ENCODE measurements at regions not wholly inside any gene's neighbourhood (a gene's known extent, or its start where the extent isn't known, plus 50 kb on each side); places are given as distances from the start of the nearest gene placed in this dataset.

DNA sequence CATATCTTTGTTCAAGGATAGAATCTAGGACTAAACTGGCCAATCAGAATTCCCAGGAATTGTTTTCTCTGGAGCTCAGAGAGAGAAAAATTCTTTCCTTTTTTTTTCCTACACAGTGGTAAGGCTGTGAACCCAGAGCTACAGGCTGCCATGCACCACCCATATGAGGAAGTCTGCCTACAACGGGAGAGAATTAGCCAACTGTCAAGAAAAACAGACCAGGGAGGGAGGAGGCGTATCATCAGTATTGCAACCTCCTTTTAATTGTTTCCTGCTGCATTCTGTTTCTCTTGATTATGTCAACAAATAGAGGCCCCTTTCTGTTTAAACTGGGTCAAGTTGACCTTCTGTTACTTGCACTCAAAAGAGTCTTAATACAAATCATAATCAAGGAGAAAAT lies 176.5 kb upstream of the UBASH3B start:
- DNase-seq = no peak

DNA sequence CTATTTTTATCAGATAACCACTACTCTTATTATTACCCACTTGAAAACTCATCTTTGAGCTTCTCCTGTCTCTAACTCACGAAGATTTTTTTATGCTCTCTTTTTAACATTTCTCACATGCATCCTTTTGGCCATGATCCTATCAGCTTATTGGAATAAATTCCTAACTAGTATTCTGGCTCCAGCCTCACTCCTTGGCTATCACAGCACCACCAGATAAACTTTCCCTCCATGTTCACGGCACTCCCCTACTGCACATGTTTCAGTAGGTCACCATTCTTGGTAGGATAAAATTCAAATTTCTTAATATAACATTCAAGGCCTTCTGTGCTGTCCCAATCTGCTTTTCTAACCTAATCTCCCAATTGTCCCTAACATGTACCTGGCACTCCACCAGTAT lies 186.6 kb upstream of the UBASH3B start:
- no peak for DNase-seq
- in situ Hi-C loops (cut with MboI; ENCODE audit: low pct_unique_long_range_greater_than_20kb, low sequenced_read_pairs) = no loop called here

More for the DNA sequence above, 176.5 kb upstream of the UBASH3B start:
- in situ Hi-C loops (cut with MboI; ENCODE audit: low pct_unique_long_range_greater_than_20kb, low sequenced_read_pairs) = no loop called here

DNA sequence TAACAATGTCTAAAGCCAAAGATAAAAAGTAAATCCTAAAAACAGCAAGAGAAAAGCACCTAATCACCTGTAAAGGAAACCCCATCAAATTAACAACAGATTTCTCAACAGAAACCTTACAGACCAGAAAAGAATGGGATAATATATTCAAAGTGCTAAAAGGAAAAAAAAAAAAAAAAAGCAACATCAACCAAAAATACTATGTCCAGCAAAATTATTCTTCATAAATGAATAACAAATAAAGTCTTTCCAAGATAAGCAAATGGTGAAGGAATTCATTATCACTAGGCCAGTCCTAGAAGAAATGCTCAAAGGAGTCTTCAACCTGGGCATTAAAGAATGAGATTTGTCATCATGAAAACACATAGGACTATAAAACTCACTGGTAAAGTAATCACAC lies 192.0 kb upstream of the UBASH3B start:
- DNase-seq = no peak
- in situ Hi-C loops (cut with MboI; ENCODE audit: low pct_unique_long_range_greater_than_20kb, low sequenced_read_pairs) = no loop called here

DNA sequence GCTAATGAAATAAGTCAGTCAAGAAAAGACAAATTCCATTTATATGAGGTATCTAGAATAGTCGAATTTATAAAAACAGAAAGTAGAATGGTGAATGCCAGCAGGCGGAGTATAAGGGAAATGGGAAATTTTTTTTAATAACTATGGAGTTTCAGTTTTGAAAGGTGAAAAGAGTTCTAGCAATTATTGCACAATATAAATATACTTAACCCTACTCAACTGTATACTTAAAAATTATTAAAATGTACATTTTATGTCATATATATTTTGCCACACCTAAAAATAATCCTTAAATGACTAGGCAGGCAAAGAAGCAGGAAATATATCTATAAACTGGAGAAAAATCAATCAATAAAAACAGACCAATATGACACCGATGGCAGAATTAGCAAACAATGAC lies 196.5 kb upstream of the UBASH3B start:
- in situ Hi-C loops (cut with MboI; ENCODE audit: low pct_unique_long_range_greater_than_20kb, low sequenced_read_pairs) = no loop called here

DNA sequence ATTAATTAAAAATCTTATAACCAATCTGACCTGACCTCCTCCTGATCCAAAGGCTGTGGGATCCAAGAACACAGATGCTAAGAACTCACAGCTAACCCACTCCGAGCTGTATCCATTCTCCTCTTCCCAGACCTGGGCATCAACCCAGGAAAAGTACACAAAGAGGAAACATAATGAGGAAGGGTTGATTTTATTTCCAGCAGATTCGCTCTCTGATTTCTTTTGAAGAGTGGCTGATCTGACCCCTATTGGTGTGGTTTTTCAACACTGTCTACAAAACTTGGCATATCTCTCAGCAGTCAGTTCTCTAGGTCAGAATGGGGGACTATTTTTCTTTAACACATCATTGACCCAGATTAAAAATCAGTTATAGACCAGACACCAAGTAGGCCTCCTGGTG lies 201.9 kb upstream of the UBASH3B start:
- in situ Hi-C loops (cut with MboI; ENCODE audit: low pct_unique_long_range_greater_than_20kb, low sequenced_read_pairs) = no loop called here
- no peak for DNase-seq

More for the DNA sequence above, 196.5 kb upstream of the UBASH3B start:
- no peak for DNase-seq

DNA sequence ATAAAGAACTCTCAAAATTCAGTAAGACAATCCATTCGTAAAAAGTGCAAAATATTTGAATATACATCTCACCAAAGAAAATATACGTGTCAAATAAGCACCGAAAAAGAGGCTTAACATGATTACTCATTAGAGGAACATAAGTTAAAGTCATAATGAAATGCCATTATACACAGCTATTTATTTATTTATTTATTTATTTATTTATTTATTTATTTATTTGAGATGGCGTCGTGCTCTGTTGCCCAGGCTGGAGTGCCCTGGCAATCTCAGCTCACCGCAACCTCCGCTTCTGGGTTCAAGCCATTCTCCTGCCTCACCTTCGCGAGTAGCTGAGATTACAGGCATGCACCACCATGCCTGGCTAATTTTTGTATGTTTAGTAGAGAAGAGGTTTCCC lies 203.6 kb upstream of the UBASH3B start:
- in situ Hi-C loops (cut with MboI; ENCODE audit: low pct_unique_long_range_greater_than_20kb, low sequenced_read_pairs) = no loop called here
- DNase-seq = no peak

DNA sequence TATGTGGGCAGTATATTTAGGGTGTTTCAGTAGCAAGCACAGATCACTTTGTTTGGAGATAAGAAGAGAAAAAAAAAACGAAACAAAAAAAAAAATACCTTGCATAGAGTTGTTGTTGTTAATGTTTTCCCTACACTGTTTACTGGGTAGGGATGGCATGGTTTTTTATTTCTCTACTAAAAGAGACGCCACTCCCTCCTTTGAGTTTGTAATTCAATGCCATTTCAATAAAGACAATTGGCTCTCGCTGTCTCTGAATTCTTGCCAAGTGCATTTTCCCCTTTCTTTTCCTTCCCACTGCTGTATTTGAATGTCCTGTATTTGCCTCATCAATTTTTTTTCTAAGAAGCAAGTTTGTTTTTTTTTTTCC lies 213.9 kb upstream of the UBASH3B start:
- no peak for DNase-seq
- in situ Hi-C loops (cut with MboI; ENCODE audit: low pct_unique_long_range_greater_than_20kb, low sequenced_read_pairs) = no loop called here

DNA sequence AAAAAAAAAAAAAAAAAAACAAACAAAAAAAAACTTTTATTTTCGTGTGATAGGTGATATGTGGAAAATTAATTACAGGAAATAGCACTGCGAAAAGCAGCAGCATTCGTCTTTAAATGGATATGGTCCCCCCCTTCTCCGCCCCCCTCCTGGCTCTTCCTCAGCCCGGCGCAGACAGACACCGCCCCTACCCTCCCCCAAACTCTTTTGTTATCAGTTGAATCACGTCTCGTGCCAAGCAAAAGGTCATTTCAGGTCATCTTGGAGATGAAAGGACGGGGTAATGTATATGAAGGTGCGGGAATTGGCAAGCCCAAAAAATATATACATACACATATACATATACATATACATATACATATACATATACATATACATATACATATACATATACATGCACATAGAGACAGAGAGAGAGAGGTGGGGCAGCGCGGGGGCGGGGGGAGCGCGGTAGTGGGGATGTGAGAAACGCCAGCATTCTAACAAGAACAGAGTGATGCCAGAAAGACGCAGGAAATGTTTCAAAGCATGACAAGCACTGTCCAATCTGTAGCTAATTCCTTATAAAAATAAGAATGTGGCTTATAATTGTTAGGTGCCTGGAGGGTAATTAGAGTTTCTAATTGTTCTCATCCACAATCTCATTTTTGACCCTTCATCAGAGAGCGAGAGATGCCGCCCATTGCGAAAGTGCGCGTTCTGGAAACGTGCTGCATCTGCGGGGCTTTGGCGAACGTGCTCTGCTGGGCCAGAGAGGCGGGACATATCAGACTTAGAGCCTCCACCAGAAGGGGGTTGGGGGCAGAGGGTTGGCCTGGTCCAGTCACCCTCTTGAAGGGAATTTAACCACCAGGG lies 214.5 kb upstream of the UBASH3B start:
- in situ Hi-C loops (cut with MboI; ENCODE audit: low pct_unique_long_range_greater_than_20kb, low sequenced_read_pairs) = no loop called here
- no peak for DNase-seq

DNA sequence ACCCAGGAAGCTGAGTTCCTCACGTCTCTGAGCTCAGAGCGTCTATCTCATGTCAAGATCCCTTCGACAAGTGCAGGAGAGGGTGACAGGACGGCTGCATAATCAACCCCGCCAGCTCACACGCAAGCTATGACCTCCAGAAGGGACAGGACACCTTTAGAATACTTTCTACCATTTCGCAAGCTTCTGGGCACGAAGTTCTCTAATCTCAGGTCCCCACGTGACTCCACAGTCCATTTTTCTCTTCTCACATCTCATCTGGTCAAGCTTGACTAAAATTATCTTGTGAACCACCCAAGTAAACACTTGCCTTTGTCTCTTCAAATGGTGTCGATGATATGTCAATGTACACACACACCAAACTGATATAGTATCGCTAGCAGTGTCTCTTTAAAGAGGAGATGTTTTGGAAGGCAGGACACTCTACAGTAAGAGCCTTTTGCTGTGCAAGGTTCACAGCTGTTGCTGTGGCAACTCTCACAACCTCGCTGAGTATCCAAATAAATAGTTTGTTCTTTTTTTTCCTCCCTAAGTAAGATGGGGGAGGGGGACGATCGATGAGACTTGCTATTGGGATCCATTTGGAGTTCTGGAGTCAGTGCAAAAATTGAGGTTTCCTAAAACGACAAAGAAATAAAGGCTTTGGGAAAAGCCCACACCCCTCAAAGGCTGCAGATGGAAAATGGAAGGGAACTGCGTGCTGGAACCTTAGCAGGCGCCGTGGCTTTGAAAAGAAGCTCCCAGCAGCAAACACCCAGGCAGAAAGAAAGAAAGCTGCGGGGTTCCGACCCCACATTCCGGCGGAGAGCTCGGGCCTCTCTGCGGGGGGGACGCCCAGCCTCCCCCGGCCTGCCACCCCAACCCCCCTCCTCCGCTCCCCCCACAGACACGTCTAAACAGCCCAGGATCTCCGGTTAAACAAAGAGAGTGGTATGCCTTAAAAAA lies 215.4 kb upstream of the UBASH3B start:
- in situ Hi-C loops (cut with MboI; ENCODE audit: low pct_unique_long_range_greater_than_20kb, low sequenced_read_pairs) = no loop called here
- no peak for DNase-seq

DNA sequence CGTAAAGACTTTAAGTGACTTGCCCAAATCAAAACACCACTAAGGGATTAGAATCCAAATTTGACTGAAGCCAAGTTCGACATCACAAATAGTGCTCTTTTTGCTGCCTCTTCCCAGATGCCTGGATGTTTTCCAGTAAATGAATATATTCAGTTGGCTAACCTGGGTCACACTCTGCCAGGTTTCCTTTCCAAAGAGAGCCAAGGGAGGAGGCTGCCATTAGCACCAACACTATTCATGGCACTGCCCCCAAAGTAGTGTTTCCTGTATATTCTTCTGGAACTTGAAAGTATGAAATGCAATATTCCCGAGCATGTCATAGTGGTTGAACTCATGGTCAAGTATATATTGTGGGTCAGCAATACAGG lies 219.3 kb upstream of the UBASH3B start:
- in situ Hi-C loops (cut with MboI; ENCODE audit: low pct_unique_long_range_greater_than_20kb, low sequenced_read_pairs) = no loop called here
- DNase-seq = no peak

DNA sequence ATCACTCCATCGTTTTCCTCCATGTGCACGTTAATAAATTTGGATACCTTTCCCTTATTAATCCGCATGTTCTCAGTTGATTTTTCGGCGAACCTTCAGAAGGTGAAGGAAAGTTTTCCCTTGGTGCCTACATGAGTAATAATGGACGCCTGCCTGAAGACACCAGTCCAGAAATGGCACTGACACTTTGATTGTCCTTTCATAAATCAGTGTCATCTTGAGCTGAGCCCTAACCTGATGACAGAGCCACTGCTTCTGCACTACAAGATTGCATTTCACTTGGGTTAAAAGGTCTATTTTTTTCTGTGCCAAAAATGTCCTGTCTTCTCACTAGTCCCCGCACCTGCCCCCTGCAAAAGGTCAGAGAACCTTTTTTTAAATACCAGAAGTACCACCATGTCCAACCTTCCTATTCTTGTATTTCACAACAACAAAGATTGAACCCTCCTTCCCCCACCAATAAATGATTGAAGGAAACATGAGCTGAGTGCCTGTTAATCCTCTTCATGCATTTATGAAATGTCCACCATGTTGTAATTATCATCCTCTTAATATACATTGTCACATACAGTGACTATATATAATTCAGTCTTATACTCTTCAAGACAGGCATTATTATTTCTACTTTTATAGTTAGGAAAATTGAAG lies 219.9 kb upstream of the UBASH3B start:
- in situ Hi-C loops (cut with MboI; ENCODE audit: low pct_unique_long_range_greater_than_20kb, low sequenced_read_pairs) = no loop called here
- no peak for DNase-seq

DNA sequence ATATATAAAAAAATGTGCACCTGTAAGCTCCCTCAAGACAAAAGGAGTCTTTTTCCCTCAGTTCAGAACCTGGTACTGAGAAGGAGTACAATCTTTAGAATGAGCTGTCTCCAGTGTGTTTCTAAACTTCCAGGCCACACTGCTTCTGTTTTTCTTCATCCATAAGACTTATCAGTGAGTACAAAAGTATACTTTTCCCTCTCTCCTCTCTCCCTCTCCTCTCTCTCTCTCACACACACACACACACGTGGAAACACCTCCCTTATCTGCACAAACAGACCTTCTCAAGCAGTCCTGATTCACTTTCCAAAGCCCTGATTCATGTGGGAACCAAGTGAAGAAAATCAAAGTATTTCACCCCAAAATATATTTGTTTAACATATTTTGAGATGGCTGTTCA lies 220.7 kb upstream of the UBASH3B start:
- no peak for DNase-seq
- in situ Hi-C loops (cut with MboI; ENCODE audit: low pct_unique_long_range_greater_than_20kb, low sequenced_read_pairs) = no loop called here

DNA sequence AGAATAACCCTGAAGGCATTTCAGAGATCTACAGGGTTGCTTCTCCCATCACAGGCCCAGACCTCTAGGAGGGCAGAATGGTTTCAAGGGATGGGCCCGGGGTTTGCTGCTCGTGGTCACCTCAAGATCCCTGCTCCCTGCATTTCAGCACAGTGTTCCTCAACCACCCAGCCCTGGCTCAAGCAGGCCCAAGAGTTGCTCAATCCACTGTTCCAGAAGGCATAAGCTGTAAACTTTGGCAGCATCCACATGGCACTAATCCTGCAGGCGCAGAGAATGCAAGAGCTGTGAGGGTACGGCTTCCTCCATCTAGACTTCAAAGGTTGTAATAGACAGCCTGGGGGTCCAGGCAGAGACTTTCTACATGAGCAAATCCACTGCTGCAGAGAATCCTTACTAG lies 225.0 kb upstream of the UBASH3B start:
- DNase-seq = no peak
- in situ Hi-C loops (cut with MboI; ENCODE audit: low pct_unique_long_range_greater_than_20kb, low sequenced_read_pairs) = no loop called here

DNA sequence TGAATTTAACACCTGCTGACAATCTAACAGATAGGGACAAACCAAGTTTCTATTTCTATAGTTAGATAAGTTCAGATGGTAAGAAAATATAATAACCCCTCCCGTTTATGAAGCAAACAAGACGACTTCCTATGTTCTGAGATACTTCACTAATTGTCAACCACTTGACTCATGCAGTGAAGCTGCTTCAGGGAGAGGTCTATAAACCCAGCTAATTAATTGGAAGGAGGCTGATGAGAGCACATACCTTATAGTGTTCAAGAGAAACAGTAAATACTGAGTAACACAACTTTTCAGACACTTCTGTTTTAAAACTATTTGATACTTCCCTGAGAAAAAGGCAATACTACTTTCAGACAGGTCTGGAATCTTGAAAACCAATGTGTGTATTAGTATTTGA lies 229.4 kb upstream of the UBASH3B start:
- no peak for DNase-seq
- in situ Hi-C loops (cut with MboI; ENCODE audit: low pct_unique_long_range_greater_than_20kb, low sequenced_read_pairs) = no loop called here

DNA sequence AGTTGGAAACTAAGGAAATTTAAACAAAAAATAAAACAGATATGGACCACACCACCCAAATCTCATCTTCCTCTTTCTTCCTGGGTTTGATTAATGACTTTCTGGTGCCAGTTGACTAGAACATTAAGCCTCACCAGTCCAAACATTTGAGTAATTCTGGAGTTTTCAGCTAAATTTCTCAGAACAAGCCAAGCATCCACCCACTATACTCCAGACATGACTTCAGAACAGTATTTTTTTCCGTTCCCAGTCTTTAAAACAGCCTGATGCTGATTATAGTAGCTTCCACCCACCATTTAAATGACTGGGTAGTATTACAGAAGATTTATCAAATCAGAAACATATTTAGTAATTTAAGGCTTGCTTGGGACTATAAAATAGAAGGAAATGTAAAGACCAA lies 230.9 kb upstream of the UBASH3B start:
- in situ Hi-C loops (cut with MboI; ENCODE audit: low pct_unique_long_range_greater_than_20kb, low sequenced_read_pairs) = no loop called here
- DNase-seq = no peak

DNA sequence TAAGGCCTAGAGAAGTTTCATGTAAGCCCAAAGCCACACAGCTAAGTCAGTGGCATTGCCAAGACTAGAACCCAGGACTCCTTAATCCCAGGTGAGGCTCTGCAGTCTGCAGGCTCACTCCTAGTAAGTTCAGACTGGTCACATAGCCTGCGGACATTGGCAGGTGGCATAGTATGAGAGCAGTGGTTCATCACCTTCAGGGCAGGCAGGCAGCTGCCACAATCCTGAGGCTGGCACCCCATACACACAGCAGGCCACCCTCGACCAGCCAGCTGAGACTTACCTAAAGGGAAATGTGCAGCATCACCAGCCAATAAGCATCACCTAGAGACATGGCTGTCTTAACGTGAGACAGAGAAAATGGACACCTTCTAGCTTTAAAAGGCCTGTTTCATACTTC lies 231.6 kb upstream of the UBASH3B start:
- in situ Hi-C loops (cut with MboI; ENCODE audit: low pct_unique_long_range_greater_than_20kb, low sequenced_read_pairs) = no loop called here
- DNase-seq = no peak

DNA sequence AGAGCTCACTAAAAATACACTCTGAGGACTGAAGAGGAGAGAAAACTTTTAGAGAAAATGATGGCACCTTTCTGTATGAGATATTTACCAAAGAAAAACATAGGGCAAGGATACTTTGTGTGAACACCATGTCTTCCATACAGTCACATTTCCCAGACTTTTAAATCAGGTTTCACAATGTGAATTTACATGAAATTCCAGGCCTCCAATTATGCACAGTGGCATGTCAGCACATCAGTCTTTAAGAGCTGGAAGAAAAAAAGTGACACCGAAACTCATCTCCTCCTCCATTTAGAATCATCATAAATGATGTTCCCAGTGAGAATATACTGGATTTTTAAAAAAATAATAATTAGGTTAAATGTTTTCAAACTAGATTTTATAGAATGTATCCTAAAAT lies 232.2 kb upstream of the UBASH3B start:
- in situ Hi-C loops (cut with MboI; ENCODE audit: low pct_unique_long_range_greater_than_20kb, low sequenced_read_pairs) = no loop called here
- DNase-seq = no peak

DNA sequence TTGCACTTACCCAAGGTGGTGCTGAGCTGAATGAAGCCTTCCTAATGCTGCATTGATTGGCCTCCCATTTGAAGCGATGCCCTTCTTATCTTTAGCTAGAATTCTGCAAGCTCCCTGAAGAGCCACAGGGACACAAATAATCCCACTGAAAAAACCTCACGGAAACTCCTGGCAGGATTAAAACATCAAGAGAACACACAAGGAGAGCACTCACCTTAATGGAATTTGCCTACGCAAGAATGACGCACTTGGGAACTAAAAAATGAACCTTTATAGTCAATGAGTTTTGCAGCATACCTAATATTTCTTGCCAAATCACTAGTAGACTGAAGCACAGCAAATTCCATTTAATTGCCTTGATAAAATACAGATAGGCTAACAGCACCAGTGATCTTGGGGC lies 232.8 kb upstream of the UBASH3B start:
- no peak for DNase-seq
- in situ Hi-C loops (cut with MboI; ENCODE audit: low pct_unique_long_range_greater_than_20kb, low sequenced_read_pairs) = no loop called here

DNA sequence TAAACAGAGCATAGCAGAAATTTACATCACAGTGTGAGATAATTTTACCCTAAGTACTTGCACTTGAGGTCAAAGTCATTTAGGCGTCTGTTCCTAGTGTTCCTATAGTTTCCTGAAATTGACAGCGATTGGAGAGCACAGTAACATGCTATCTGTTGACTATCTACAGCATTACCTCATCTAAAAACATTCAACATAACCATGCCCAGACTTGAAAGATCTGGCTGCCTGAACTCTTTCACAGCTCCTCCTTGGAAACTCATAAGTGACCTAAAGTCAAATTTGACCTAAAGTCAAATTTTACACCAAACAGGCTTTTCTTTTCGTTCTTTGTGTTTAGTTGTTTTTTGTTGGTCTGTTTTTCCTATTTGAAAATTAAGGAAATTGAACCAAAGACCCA lies 233.8 kb upstream of the UBASH3B start:
- in situ Hi-C loops (cut with MboI; ENCODE audit: low pct_unique_long_range_greater_than_20kb, low sequenced_read_pairs) = no loop called here
- DNase-seq = no peak

DNA sequence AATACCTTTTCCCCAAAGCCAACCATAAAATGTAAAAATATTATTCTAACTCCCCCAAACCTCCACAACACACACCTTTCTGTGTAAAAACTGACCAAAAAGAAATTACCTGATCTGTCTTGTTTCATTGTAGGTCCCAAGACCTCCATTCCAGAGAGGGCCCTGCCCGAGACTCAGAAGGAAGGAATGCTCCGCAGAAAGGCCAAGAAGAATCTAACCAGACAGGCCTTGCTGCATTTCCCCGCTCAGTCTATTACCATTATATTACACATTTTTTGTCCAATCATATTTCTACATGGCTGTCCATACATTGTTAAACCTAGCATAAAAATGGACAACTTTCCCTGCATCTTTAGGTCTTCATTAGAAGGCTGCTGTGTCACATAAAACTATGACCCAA lies 237.5 kb upstream of the UBASH3B start:
- in situ Hi-C loops (cut with MboI; ENCODE audit: low pct_unique_long_range_greater_than_20kb, low sequenced_read_pairs) = no loop called here
- no peak for DNase-seq
